ENCODE measurements at regions not wholly inside any gene's neighbourhood (a gene's known extent, or its start where the extent isn't known, plus 50 kb on each side); places are given as distances from the start of the nearest gene placed in this dataset.

DNA sequence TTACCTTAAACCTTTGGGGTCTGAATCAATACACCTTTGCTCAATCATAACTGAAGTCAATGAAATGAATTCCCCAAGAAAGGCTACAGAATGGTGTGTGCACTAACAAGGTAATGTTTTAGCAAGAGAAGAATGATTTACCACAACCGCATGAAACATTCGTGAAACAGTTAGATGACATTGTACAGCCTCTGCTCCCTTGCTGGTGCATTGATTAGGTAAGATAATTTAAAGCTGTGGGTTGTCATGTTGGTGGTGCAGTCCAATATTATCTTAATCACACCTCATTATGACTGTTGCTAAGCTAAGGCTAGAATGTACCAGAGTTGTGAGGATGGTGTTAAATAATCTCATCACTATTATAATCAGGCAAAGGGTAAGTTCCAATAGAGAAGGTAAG is 1673.2 kb upstream of the PRR20A start:
- TF ChIP-seq, protein P1, sequence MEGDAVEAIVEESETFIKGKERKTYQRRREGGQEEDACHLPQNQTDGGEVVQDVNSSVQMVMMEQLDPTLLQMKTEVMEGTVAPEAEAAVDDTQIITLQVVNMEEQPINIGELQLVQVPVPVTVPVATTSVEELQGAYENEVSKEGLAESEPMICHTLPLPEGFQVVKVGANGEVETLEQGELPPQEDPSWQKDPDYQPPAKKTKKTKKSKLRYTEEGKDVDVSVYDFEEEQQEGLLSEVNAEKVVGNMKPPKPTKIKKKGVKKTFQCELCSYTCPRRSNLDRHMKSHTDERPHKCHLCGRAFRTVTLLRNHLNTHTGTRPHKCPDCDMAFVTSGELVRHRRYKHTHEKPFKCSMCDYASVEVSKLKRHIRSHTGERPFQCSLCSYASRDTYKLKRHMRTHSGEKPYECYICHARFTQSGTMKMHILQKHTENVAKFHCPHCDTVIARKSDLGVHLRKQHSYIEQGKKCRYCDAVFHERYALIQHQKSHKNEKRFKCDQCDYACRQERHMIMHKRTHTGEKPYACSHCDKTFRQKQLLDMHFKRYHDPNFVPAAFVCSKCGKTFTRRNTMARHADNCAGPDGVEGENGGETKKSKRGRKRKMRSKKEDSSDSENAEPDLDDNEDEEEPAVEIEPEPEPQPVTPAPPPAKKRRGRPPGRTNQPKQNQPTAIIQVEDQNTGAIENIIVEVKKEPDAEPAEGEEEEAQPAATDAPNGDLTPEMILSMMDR (IDR thresholded peaks at IDR 0.05): no peak
- no peak for TF ChIP-seq POLR2A (IDR thresholded peaks at IDR 0.05)

Measured in thyroid gland (tissue), 4 donors.